WTC11 (cell line): ENCODE measurements at regions not wholly inside any gene's neighbourhood (a gene's known extent, or its start where the extent isn't known, plus 50 kb on each side); places are given as distances from the start of the nearest gene placed in this dataset.

Source experiments
- AFF4 ChIP-seq: sonication (generic); formaldehyde crosslinking; IDR thresholded peaks from 2 replicates; pipeline ENCODE4 v1.8.1; 2023; ENCODE audit warnings: mild to moderate bottlenecking, missing genetic modification reagents, borderline replicate concordance
- CBFB ChIP-seq: sonication (generic); formaldehyde crosslinking; IDR thresholded peaks from 2 replicates; pipeline ENCODE4 v1.8.1; 2022; ENCODE audit warnings: mild to moderate bottlenecking, low read depth, missing genetic modification reagents
- CTCF ChIP-seq: fragments of 200-600 bp; IDR thresholded peaks from 2 replicates; pipeline ENCODE4 v1.8.0; 2022; ENCODE audit warnings: antibody characterized with exemption
- ELF4 ChIP-seq: sonication (generic); formaldehyde crosslinking; IDR thresholded peaks from 2 replicates; pipeline ENCODE4 v1.8.1; 2022; ENCODE audit warnings: low read depth, mild to moderate bottlenecking, moderate library complexity, missing genetic modification reagents
- ERG ChIP-seq: fragments of 250-450 bp; sonication (Bioruptor Pico); IDR thresholded peaks from 2 replicates; pipeline ENCODE4 v1.8.0; 2021; ENCODE audit warnings: mild to moderate bottlenecking
- GTF2I ChIP-seq: fragments of 250-450 bp; sonication (Bioruptor Pico); conservative IDR thresholded peaks from 2 replicates; pipeline ENCODE4 v1.4.0; 2021; ENCODE audit warnings: mild to moderate bottlenecking
- USF1 ChIP-seq: sonication (generic); formaldehyde crosslinking; IDR thresholded peaks from 2 replicates; pipeline ENCODE4 v1.8.0; 2022; ENCODE audit warnings: mild to moderate bottlenecking, missing genetic modification reagents
- ZNF121 ChIP-seq: sonication (generic); formaldehyde crosslinking; IDR thresholded peaks from 2 replicates; pipeline ENCODE4 v1.8.0; 2023; ENCODE audit warnings: missing genetic modification reagents
- ZNF138 ChIP-seq: sonication (generic); formaldehyde crosslinking; conservative IDR thresholded peaks from 2 replicates; pipeline ENCODE4 v1.8.1; 2022; ENCODE audit warnings: mild to moderate bottlenecking, moderate library complexity, missing genetic modification reagents
- ZNF317 ChIP-seq: sonication (generic); formaldehyde crosslinking; IDR thresholded peaks from 2 replicates; pipeline ENCODE4 v1.8.1; 2023; ENCODE audit warnings: low read depth, mild to moderate bottlenecking, moderate library complexity, missing genetic modification reagents, borderline replicate concordance
- TF ChIP-seq, protein P1 (sequence below): sonication (generic); formaldehyde crosslinking; IDR thresholded peaks from 2 replicates; pipeline ENCODE4 v1.8.1; 2023; ENCODE audit warnings: mild to moderate bottlenecking, missing genetic modification reagents, moderate library complexity
- TF ChIP-seq, protein P2 (sequence below): sonication (generic); formaldehyde crosslinking; IDR thresholded peaks from 2 replicates; pipeline ENCODE4 v1.8.1; 2023; ENCODE audit warnings: mild to moderate bottlenecking, moderate library complexity, missing genetic modification reagents
- TF ChIP-seq, protein P3 (sequence below): sonication (generic); formaldehyde crosslinking; IDR thresholded peaks from 2 replicates; pipeline ENCODE4 v1.8.0; 2022; ENCODE audit warnings: mild to moderate bottlenecking, missing genetic modification reagents

- TF ChIP-seq, protein P1, sequence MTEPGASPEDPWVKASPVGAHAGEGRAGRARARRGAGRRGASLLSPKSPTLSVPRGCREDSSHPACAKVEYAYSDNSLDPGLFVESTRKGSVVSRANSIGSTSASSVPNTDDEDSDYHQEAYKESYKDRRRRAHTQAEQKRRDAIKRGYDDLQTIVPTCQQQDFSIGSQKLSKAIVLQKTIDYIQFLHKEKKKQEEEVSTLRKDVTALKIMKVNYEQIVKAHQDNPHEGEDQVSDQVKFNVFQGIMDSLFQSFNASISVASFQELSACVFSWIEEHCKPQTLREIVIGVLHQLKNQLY: no peak
- TF ChIP-seq GTF2I (CRISPR knock-in tag) (no peak), CTCF (no peak), ZNF317 (CRISPR knock-in tag) (no peak), ZNF121 (no peak), USF1 (CRISPR knock-in tag) (no peak), CBFB (CRISPR knock-in tag) (no peak), ZNF138 (CRISPR knock-in tag) (no peak), ERG (CRISPR knock-in tag) (no peak), ELF4 (CRISPR knock-in tag) (no peak), AFF4 (no peak)
- TF ChIP-seq, protein P2, sequence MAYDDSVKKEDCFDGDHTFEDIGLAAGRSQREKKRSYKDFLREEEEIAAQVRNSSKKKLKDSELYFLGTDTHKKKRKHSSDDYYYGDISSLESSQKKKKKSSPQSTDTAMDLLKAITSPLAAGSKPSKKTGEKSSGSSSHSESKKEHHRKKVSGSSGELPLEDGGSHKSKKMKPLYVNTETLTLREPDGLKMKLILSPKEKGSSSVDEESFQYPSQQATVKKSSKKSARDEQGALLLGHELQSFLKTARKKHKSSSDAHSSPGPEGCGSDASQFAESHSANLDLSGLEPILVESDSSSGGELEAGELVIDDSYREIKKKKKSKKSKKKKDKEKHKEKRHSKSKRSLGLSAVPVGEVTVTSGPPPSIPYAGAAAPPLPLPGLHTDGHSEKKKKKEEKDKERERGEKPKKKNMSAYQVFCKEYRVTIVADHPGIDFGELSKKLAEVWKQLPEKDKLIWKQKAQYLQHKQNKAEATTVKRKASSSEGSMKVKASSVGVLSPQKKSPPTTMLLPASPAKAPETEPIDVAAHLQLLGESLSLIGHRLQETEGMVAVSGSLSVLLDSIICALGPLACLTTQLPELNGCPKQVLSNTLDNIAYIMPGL (CRISPR knock-in tag): no peak
- TF ChIP-seq, protein P3, sequence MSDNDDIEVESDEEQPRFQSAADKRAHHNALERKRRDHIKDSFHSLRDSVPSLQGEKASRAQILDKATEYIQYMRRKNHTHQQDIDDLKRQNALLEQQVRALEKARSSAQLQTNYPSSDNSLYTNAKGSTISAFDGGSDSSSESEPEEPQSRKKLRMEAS: no peak
Measured at GRCh38 chr7:84712374-84713121, 474.3 kb downstream of the SEMA3D start.
